ENCODE measurements at regions not wholly inside any gene's neighbourhood (a gene's known extent, or its start where the extent isn't known, plus 50 kb on each side); places are given as distances from the start of the nearest gene placed in this dataset.

DNA sequence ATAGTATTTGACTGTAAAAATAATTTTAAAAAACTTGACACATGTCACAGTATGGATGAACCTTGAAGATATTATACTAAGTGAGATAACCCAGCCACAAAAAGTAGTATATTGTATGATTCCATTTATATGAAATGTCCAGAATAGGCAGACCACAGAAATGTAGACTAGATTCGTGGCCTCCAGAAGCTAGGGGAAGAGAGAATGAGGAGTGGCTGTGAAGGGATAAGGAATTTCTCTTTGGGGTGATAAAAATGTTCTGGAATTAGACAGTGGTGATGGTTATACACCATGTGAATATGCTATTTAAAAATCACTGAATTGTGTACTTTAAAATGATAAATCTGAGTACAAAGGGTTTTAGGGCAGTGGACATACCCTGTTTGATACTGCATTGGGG is 253.1 kb upstream of the DYNLRB2 start:
- H3K27ac Mint-ChIP-seq: no peak overlapping the region
- H3K9me3 Mint-ChIP-seq: no peaks in the 10 kb centered on the region
- H3K4me1 Mint-ChIP-seq: no peaks in the 10 kb centered on the region
- no peak overlapping the region for H3K4me3 Mint-ChIP-seq
- H3K27me3 Mint-ChIP-seq: peaks cover 22% of the 10 kb centered on the region
- H3K36me3 Mint-ChIP-seq (ENCODE audit: low read depth): no peaks in the 10 kb centered on the region
- no peak for ATAC-seq (replicated peaks)

DNA sequence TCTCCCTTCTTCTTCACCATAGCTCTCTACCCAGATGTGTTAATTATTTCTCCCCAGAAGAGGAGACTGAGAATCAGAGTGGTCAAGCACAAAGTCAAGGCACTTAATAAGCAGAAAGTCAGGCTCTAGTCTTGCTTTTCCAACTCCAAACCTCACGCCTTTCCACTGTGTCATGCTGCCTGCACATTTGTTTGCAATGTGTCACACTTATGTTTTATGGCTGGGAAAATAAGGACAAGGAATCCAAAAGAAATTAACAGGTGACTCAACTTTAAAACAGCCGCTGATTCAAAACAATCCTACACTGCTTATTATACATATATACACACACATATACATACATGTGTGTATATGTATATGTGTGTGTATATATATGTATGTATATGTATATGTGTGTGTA is 255.7 kb upstream of the DYNLRB2 start:
- Mint-ChIP-seq H3K4me3 (no peak overlapping the region), H3K9me3 (no peaks in the 10 kb centered on the region), H3K36me3 (ENCODE audit: low read depth) (no peaks in the 10 kb centered on the region), H3K27me3 (peaks cover 25% of the 10 kb centered on the region), H3K27ac (no peak overlapping the region), H3K4me1 (no peaks in the 10 kb centered on the region)
- no peak for ATAC-seq (replicated peaks)

DNA sequence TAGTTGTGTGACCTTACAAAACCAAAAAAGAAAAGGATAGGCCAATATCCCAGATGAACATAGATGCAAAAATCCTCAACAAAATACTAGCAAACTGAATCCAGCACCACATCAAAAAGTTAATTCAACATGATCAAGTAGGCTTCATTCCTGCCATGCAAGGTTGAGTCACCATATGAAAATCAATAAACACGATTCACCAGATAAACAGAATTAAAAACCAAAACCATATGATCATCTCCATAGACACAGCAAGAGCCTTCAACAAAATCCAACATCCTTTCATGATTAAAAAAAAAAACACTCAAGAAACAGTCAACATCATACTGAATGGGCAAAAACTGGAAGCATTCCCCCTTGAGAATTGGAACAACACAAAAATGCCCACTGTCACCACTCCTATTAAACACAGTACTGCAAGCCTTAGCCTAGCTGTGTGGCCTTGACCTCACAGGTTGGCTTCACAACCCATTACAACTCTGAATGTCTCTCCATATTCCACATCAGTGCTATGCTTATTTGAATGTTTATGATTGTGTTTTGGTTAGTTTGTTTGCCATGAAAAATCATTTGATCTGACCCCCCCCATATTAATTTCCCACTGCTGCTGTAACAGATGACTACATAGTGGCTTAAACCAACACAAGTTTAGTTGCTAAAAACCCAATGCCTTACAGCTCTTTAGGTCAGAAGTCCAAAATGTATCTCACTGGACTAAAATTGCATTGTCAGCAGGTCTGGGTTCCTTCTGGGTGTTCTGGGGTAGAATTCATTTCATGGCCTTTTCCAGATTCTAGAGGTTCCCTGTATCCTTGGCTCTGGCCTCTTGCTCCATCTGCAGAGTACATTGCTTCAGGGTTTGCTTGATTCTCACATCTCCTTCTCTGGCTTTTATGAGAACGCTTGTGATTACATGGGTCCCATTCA is 257.1 kb upstream of the DYNLRB2 start:
- ATAC-seq (replicated peaks): no peak

DNA sequence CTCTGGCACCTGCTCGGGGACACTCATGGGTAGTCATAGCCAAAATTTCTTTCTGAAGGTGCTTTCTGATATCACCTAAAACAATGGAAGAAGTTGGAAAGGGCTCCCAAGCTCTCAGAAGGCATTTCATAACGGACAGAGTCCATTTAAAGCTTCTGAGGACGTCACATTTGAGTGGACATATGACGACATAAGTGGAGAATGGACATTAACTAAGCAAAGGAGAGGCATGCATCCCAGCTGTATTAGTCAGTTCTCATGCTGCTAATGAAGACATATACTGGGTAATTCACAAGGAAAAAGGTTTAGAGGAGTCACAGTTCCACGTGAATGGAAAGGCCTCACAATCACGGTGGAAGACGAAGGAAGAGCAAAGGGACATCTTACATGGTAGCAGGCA is 260.2 kb upstream of the DYNLRB2 start:
- no peak for ATAC-seq (replicated peaks)
- Mint-ChIP-seq H3K27ac (no peak overlapping the region), H3K27me3 (peaks cover 17% of the 10 kb centered on the region), H3K9me3 (no peaks in the 10 kb centered on the region), H3K4me3 (no peak overlapping the region), H3K36me3 (ENCODE audit: low read depth) (no peaks in the 10 kb centered on the region), H3K4me1 (no peaks in the 10 kb centered on the region)

More for the DNA sequence above, 257.1 kb upstream of the DYNLRB2 start:
- Mint-ChIP-seq H3K27ac (no peak overlapping the region), H3K4me3 (no peak overlapping the region), H3K9me3 (no peaks in the 10 kb centered on the region), H3K27me3 (peaks cover 21% of the 10 kb centered on the region), H3K36me3 (ENCODE audit: low read depth) (no peaks in the 10 kb centered on the region), H3K4me1 (no peaks in the 10 kb centered on the region)

DNA sequence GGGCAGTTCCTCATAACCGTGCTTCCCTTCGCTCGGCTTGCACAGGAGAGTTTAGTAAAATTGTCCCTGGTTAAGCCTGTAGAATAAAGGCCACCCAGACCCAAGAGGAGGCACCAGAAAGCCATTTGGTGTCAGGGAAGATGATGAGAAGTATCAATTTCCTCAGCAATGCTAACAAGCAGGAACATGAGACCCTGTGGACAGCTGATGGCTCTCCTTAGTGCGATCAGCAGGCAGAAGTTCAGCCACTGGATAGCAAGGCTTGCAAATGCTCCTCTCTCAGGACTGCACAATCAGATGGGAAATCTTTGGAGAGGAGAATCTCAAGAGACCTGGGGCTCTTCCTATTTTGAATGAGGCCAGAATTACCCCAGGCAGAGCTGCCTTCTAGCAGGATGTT is 261.1 kb upstream of the DYNLRB2 start:
- H3K27me3 Mint-ChIP-seq: peaks cover 17% of the 10 kb centered on the region
- no peaks in the 10 kb centered on the region for H3K9me3 Mint-ChIP-seq
- no peak overlapping the region for H3K4me3 Mint-ChIP-seq
- H3K27ac Mint-ChIP-seq: no peak overlapping the region
- ATAC-seq (replicated peaks): no peak
- H3K4me1 Mint-ChIP-seq: no peaks in the 10 kb centered on the region
- H3K36me3 Mint-ChIP-seq (ENCODE audit: low read depth): no peaks in the 10 kb centered on the region

DNA sequence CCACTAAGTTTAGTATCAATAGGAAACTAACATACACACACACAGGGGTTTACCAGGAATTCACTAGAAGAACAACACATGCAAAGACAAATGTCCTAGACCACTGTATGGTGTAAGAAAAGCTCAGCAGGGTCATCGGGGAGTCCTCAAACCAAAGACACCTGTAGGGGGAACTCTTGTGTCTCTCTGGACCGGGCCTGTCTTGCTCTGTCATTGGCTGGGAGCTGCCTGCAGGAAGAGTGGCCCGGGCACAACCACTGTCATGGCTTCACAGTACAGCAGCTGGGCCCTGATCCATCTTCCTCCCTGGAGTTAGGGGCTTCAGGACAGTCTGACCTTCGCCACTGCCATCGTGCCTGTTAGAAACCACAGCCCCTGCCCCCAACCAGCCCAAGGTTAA is 263.6 kb upstream of the DYNLRB2 start:
- Mint-ChIP-seq H3K9me3 (no peaks in the 10 kb centered on the region), H3K27ac (no peak overlapping the region), H3K4me3 (no peak overlapping the region), H3K27me3 (peaks cover 10% of the 10 kb centered on the region), H3K36me3 (ENCODE audit: low read depth) (no peaks in the 10 kb centered on the region), H3K4me1 (no peaks in the 10 kb centered on the region)
- no peak for ATAC-seq (replicated peaks)

DNA sequence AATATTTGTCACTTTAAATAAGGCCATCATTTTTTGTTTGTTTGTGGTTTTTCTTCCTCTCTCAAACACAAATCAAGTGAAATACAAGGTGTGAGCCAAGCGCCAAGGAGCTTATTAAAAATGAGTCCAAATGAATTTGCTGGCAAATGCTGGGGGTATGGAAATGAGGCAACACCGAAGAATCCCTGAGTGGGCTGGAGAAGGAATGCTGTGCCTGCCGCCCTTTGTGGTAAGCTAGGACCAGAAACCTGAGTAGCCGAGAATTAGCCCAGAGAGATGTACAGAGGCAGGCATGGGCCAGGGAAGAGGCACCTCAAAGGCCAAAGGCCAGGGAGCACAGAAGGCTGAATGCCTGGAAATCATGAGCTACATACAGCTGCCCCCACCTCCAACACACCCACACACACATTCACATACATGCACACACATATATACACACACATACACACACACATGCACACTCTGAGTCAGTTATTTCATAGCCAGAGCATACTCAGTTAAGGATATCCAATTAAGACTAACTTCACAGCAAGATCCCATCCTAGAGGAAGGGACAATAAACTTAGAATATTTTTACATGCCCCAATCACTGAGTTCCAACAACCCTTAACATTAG is 266.1 kb upstream of the DYNLRB2 start:
- Mint-ChIP-seq H3K36me3 (ENCODE audit: low read depth) (no peaks in the 10 kb centered on the region), H3K27me3 (peaks cover 10% of the 10 kb centered on the region), H3K27ac (peak overlapping the region; percentile 70), H3K4me1 (no peaks in the 10 kb centered on the region), H3K9me3 (no peaks in the 10 kb centered on the region), H3K4me3 (no peak overlapping the region)
- ATAC-seq (replicated peaks): no peak

DNA sequence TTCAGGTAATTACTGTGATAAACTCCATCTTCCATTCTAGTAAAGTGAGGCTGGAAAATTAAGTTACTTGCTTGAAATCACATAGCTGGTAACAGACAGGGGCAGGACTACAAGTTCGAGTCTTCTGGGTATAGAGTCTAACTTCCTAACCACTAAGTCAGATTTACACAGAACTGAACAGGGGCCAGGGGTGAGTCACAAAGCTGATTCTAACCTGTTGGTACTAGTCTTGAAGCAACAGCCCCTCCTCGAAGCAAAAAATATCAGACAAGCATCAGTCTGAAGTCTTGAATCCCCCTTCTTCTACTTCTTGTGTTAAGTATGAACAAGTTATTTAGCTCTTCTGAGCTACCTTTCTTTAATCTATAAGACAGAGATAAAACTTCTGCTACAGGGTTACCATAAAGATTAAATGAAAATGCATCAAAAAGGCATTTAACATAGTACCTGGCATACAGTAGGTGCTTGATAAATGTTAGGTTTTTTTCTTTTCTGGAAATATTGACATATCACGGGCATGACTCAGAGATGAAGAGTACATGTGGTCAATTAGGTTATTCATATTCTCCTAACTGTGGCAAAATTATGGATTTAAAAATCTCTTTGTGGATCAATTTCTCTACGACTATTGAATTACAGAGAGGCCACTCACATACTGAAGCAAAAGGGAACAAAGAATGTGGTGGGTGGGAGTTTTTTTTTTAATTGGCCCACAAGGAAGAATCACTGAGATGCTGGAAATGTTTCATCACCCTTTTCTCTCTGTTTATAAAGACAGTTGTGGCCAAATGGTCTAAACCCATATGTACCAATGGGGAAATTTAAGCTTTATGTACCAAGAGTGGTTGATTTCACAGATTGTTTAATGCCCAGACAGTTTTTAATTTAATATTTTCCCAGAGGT is 266.9 kb upstream of the DYNLRB2 start:
- no peaks in the 10 kb centered on the region for H3K9me3 Mint-ChIP-seq
- peaks cover 8% of the 10 kb centered on the region for H3K27me3 Mint-ChIP-seq
- H3K27ac Mint-ChIP-seq: peak overlapping the region; percentile 70
- H3K4me1 Mint-ChIP-seq: no peaks in the 10 kb centered on the region
- ATAC-seq (replicated peaks): peak; percentile 82
- no peak overlapping the region for H3K4me3 Mint-ChIP-seq
- no peaks in the 10 kb centered on the region for H3K36me3 Mint-ChIP-seq (ENCODE audit: low read depth)

DNA sequence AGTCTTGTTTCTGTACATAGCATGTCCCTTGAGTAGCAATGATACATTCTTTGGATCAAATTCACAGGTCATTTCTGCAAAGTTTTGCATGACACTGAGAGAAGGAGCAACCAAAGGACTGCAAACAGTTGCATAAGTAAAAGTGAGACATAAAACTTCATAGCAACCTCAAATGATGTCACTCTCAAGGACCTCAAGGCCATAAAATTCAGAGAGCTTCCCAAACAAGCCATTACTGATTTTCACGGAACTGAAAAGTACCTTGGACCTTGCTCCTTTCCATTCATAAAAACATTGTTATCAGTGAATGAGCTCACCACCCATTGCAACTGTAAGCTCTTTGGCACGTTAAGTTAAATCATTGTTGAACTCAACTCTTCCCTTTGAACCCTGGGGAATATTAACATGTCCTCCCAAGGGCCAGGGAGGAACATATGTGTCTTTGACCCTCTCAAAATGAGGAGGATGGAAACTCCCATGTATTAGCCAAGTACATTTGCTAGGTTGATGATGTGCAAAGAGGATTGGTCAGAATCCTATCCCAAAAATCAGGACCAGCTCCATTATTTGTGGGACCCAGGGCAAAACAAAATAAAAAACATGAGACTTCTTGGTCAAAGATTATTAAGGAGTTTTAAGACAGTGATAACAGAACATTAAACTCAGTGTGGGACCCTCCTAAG is 275.0 kb upstream of the DYNLRB2 start:
- Mint-ChIP-seq H3K9me3 (no peaks in the 10 kb centered on the region), H3K27me3 (peaks cover 22% of the 10 kb centered on the region), H3K36me3 (ENCODE audit: low read depth) (no peaks in the 10 kb centered on the region), H3K4me3 (no peak overlapping the region), H3K27ac (no peak overlapping the region), H3K4me1 (no peaks in the 10 kb centered on the region)
- ATAC-seq (replicated peaks): no peak

DNA sequence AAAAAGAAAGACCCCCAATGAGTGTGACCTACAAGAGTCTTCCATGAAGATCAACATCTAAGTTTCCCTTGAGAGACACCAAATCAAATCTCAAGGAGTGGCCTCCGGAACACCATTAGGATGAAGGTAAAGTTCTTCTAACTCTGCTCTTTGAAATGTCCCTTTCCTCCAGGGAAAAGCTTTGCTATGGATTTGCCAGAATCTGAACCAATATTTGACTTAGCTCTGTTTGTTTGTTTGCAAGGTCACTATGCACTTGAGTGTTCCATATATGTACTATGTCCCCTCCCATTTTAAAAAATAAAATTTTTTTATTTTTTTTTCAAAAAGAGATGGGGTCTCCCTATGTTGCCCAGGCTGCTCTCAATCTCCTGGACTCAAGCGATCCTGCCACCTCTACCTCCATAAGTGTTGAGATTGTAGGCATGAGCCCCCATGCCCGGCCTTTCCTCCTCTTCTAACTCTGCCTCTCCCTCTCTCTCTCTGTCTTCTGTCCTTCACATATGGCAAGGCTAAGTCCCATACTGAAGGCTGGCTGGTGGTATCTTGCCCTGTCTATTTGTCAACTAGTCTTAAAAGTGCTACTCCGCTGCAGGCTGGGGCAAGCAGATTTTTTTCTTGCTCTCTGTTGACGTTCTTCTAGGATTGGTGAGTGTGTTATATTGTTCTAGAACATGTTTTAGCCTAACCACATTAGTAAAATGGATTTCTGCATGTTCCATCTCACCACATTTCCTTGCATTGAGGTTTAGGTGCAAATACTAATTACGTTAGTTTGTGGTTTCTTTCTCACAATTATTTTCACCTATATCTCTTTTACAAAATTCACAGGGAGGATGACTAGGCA is 276.7 kb upstream of the DYNLRB2 start:
- no peaks in the 10 kb centered on the region for H3K4me1 Mint-ChIP-seq

DNA sequence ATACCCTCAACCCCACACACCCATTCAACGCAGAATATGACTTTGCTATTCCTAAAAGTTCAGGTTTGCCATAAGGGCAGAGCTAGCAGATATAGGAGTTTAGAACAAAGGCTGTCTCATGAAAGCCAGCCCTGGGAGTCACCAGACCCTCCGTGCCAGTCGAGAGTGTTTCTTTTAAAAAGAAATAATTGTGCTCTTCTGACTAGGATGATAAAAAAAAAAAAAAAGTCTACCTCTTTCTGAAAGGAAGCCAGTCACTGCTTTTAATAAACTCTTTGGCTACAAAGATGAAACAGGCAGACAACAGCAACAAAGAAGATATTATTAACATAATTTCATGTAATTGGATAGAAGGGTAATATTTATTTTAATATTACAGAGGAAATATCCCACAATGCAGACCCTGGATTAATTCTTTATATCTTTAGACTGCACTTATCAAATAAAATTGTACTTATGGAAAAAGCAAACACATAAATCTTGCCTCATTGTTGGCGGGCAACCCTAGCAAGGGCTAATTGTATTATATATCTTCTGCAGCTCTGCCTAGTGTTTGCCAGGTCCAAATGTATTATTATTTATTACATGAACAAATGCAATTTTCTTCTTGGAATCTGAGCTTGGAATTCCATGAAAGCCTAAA is 277.5 kb upstream of the DYNLRB2 start:
- no peaks in the 10 kb centered on the region for H3K9me3 Mint-ChIP-seq
- no peak for ATAC-seq (replicated peaks)
- H3K4me3 Mint-ChIP-seq: no peak overlapping the region
- H3K27me3 Mint-ChIP-seq: peaks cover 24% of the 10 kb centered on the region
- H3K27ac Mint-ChIP-seq: no peak overlapping the region
- no peaks in the 10 kb centered on the region for H3K4me1 Mint-ChIP-seq
- no peaks in the 10 kb centered on the region for H3K36me3 Mint-ChIP-seq (ENCODE audit: low read depth)

More for the DNA sequence above, 276.7 kb upstream of the DYNLRB2 start:
- H3K36me3 Mint-ChIP-seq (ENCODE audit: low read depth): no peaks in the 10 kb centered on the region
- peaks cover 24% of the 10 kb centered on the region for H3K27me3 Mint-ChIP-seq
- H3K27ac Mint-ChIP-seq: no peak overlapping the region
- no peaks in the 10 kb centered on the region for H3K9me3 Mint-ChIP-seq
- H3K4me3 Mint-ChIP-seq: no peak overlapping the region
- peak; percentile 39 for ATAC-seq (replicated peaks)

DNA sequence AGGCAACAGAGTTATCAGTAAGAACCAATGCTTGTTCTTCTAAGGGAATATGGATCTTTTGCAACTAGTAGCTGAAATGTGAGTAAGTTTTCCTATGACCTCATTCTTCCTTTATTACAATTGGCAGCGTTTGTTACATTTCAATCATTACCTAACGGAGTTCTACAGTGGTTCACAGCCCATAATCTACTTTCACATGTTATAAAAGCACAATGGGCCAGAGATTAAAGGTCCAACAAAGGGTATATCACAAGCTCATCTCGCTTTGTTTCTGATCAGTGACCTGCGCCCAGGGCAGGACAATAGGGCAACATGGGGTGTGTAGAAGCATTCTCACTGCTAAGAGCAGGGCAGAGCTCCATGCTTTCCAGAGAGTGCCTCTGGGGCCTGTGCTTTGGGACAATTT is 279.9 kb upstream of the DYNLRB2 start:
- no peak overlapping the region for H3K4me3 Mint-ChIP-seq
- H3K27ac Mint-ChIP-seq: no peak overlapping the region
- H3K9me3 Mint-ChIP-seq: no peaks in the 10 kb centered on the region
- H3K36me3 Mint-ChIP-seq (ENCODE audit: low read depth): no peaks in the 10 kb centered on the region
- no peak for ATAC-seq (replicated peaks)
- peaks cover 15% of the 10 kb centered on the region for H3K27me3 Mint-ChIP-seq
- no peaks in the 10 kb centered on the region for H3K4me1 Mint-ChIP-seq

DNA sequence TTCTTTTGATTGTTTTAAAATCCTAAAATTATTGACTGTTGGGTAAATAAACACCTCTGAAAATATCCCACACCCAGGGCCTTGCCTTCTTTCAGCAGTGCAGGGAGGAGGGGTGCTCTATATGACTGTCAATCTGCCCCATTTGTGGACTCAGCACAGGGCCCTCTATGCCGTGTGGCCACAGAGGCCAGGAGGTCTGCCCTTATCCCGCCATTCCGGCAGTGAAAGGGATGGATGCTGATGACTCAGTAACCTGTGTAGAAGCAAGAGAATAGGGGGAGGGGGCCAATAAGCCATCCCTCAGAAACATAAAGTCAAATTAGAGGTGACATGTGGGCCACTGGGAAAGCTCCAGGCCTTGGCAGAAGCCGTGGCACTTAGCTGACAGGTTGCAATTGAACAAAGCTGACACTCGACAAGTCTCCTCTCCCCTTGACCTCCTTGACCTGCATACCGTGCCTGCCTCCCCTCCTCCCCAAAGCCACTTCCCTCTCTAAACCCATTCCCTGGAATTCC is 281.4 kb upstream of the DYNLRB2 start:
- Mint-ChIP-seq H3K9me3 (no peaks in the 10 kb centered on the region), H3K4me1 (no peaks in the 10 kb centered on the region), H3K4me3 (no peak overlapping the region), H3K36me3 (ENCODE audit: low read depth) (no peaks in the 10 kb centered on the region), H3K27me3 (peaks cover 14% of the 10 kb centered on the region), H3K27ac (no peak overlapping the region)
- no peak for ATAC-seq (replicated peaks)
